Activated CD4-positive, alpha-beta memory T cell treated with anti-CD3 and anti-CD28 coated beads, Interleukin-2, amount 10 ng/mL, durations not matched to agents 7 days and 5 days (primary cell): ENCODE measurements at regions not wholly inside any gene's neighbourhood (a gene's known extent, or its start where the extent isn't known, plus 50 kb on each side); places are given as distances from the start of the nearest gene placed in this dataset.
"Not testable (repeated sequence)": the region's sequence is repeated elsewhere in the genome, so short reads cannot be mapped to it uniquely, and the experiment has no call there.

Experiments
- CTCF ChIA-PET: fragments of 350-600 bp; sonication (Branson Sonifier 250); formaldehyde crosslinking; loops from one replicate; lab custom pipeline; 2021; ENCODE audit warnings: antibody characterized with exemption, inconsistent platforms; lab: Charles Lee
- POLR2A ChIA-PET: fragments of 350-600 bp; sonication (Branson Sonifier 250); formaldehyde crosslinking; loops from one replicate; lab custom pipeline; 2021; ENCODE audit warnings: antibody characterized with exemption; lab: Charles Lee
- DNase-seq: peaks from one replicate; pipeline ENCODE4 v3.0.0-alpha.2; 2020
- H3K27ac Mint-ChIP-seq: one replicate; pipeline ENCODE4 v1.8.0; 2021; ENCODE audit warnings: mild to moderate bottlenecking, mixed read lengths
- H3K27me3 Mint-ChIP-seq: one replicate; pipeline ENCODE4 v1.8.0; 2021; ENCODE audit warnings: mixed read lengths
- H3K36me3 Mint-ChIP-seq: one replicate; pipeline ENCODE4 v1.8.0; 2021; ENCODE audit warnings: low read depth, mixed read lengths
- H3K4me1 Mint-ChIP-seq: one replicate; pipeline ENCODE4 v1.8.0; 2021; ENCODE audit warnings: mixed read lengths
- H3K4me3 Mint-ChIP-seq: one replicate; pipeline ENCODE4 v1.8.0; 2021; ENCODE audit warnings: mild to moderate bottlenecking, mixed read lengths
- H3K9me3 Mint-ChIP-seq: one replicate; pipeline ENCODE4 v1.8.0; 2021; ENCODE audit warnings: mixed read lengths

- CTCF ChIA-PET, result interaction anchor here (0.7 to 1.9 kb wide), 9 partner anchors 9 to 253 kb away, joined by 3 to 6 read pairs (median 3); no protein-coding TSS in a partner anchor
These were observed 114.7 kb downstream of the CRYBB2 start for GRCh38 chr22:25334162-25334490.

GRCh38 chr22:25334631-25335030 lies 115.2 kb downstream of the CRYBB2 start:
- not testable (repeated sequence) for H3K36me3 Mint-ChIP-seq, H3K27me3 Mint-ChIP-seq, H3K9me3 Mint-ChIP-seq, H3K4me3 Mint-ChIP-seq, H3K4me1 Mint-ChIP-seq, DNase-seq, H3K27ac Mint-ChIP-seq
- ChIA-PET POLR2A (interaction anchor here (0.7 kb wide), 1 partner anchor 1405 kb away, joined by 3 read pairs; no protein-coding TSS in a partner anchor), CTCF (interaction anchor here (0.7 to 1.9 kb wide), 4 partner anchors 10 to 223 kb away, joined by 3 to 6 read pairs (median 3); no protein-coding TSS in a partner anchor)

More at GRCh38 chr22:25334162-25334490, 114.7 kb downstream of the CRYBB2 start:
- H3K9me3 Mint-ChIP-seq, result no peaks in the 10 kb centered on the region
- no peaks in the 10 kb centered on the region for H3K36me3 Mint-ChIP-seq
- H3K27ac Mint-ChIP-seq, result no peak overlapping the region
- no peak overlapping the region for H3K4me3 Mint-ChIP-seq
- POLR2A ChIA-PET, result interaction anchor here (0.7 kb wide), 1 partner anchor 1404 kb away, joined by 3 read pairs; no protein-coding TSS in a partner anchor
- H3K27me3 Mint-ChIP-seq, result no peaks in the 10 kb centered on the region
- peak; percentile 74 for DNase-seq
- no peaks in the 10 kb centered on the region for H3K4me1 Mint-ChIP-seq

GRCh38 chr22:25335276-25335675 lies 115.8 kb downstream of the CRYBB2 start:
- DNase-seq, H3K27me3 Mint-ChIP-seq, H3K36me3 Mint-ChIP-seq, H3K27ac Mint-ChIP-seq, H3K9me3 Mint-ChIP-seq, POLR2A ChIA-PET, H3K4me1 Mint-ChIP-seq, CTCF ChIA-PET, H3K4me3 Mint-ChIP-seq: not testable (repeated sequence)

- H3K4me3 Mint-ChIP-seq, H3K36me3 Mint-ChIP-seq, POLR2A ChIA-PET, H3K27ac Mint-ChIP-seq, DNase-seq, H3K9me3 Mint-ChIP-seq, H3K27me3 Mint-ChIP-seq, H3K4me1 Mint-ChIP-seq, CTCF ChIA-PET: not testable (repeated sequence)
These were observed 121.1 kb downstream of the CRYBB2 start for GRCh38 chr22:25340536-25340935.

- DNase-seq, H3K36me3 Mint-ChIP-seq, H3K27me3 Mint-ChIP-seq, H3K4me1 Mint-ChIP-seq, H3K4me3 Mint-ChIP-seq, H3K27ac Mint-ChIP-seq, CTCF ChIA-PET, POLR2A ChIA-PET, H3K9me3 Mint-ChIP-seq: not testable (repeated sequence)
These were observed 124.9 kb downstream of the CRYBB2 start for GRCh38 chr22:25344366-25344765.

GRCh38 chr22:25346859-25347751 lies 127.7 kb downstream of the CRYBB2 start:
- no peak for DNase-seq
- H3K4me3 Mint-ChIP-seq, result no peak overlapping the region
- no peaks in the 10 kb centered on the region for H3K4me1 Mint-ChIP-seq
- POLR2A ChIA-PET, result interaction anchor here (1.0 kb wide), 1 partner anchor 986 kb away, joined by 3 read pairs; no protein-coding TSS in a partner anchor
- H3K27me3 Mint-ChIP-seq, result peaks cover under 1% of the 10 kb centered on the region
- peaks cover 1% of the 10 kb centered on the region for H3K9me3 Mint-ChIP-seq
- H3K36me3 Mint-ChIP-seq, result peaks cover 5% of the 10 kb centered on the region
- CTCF ChIA-PET, result no interaction called here
- H3K27ac Mint-ChIP-seq, result no peak overlapping the region

GRCh38 chr22:25347752-25348102 lies 128.3 kb downstream of the CRYBB2 start:
- CTCF ChIA-PET, result no interaction called here

GRCh38 chr22:25348391-25348790 lies 129.0 kb downstream of the CRYBB2 start:
- no peak overlapping the region for H3K4me3 Mint-ChIP-seq
- no peak overlapping the region for H3K27ac Mint-ChIP-seq
- H3K27me3 Mint-ChIP-seq, result no peaks in the 10 kb centered on the region
- H3K4me1 Mint-ChIP-seq, result no peaks in the 10 kb centered on the region
- POLR2A ChIA-PET, result no interaction called here
- H3K9me3 Mint-ChIP-seq, result no peaks in the 10 kb centered on the region
- no peak for DNase-seq
- H3K36me3 Mint-ChIP-seq, result peaks cover 7% of the 10 kb centered on the region
- CTCF ChIA-PET, result no interaction called here

More at GRCh38 chr22:25347752-25348102, 128.3 kb downstream of the CRYBB2 start:
- Mint-ChIP-seq H3K36me3 (peaks cover 6% of the 10 kb centered on the region), H3K27me3 (no peaks in the 10 kb centered on the region), H3K4me3 (no peak overlapping the region), H3K4me1 (no peaks in the 10 kb centered on the region), H3K9me3 (no peaks in the 10 kb centered on the region), H3K27ac (no peak overlapping the region)
- DNase-seq, result no peak
- POLR2A ChIA-PET, result no interaction called here

GRCh38 chr22:25348996-25349395 lies 129.6 kb downstream of the CRYBB2 start:
- H3K27ac Mint-ChIP-seq, POLR2A ChIA-PET, H3K9me3 Mint-ChIP-seq, DNase-seq, H3K27me3 Mint-ChIP-seq, H3K4me1 Mint-ChIP-seq, H3K4me3 Mint-ChIP-seq: not testable (repeated sequence)
- peaks cover 12% of the 10 kb centered on the region for H3K36me3 Mint-ChIP-seq
- CTCF ChIA-PET, result interaction anchor here (1.1 to 2.1 kb wide), 2 partner anchors 12 to 15 kb away, joined by 3 to 6 read pairs; no protein-coding TSS in a partner anchor

GRCh38 chr22:25350551-25350971 lies 131.1 kb downstream of the CRYBB2 start:
- DNase-seq, result no peak
- H3K4me3 Mint-ChIP-seq, result no peak overlapping the region
- POLR2A ChIA-PET, result no interaction called here
- no peaks in the 10 kb centered on the region for H3K9me3 Mint-ChIP-seq
- no peaks in the 10 kb centered on the region for H3K27me3 Mint-ChIP-seq
- peaks cover 15% of the 10 kb centered on the region for H3K36me3 Mint-ChIP-seq
- H3K27ac Mint-ChIP-seq, result no peak overlapping the region
- no peaks in the 10 kb centered on the region for H3K4me1 Mint-ChIP-seq
- CTCF ChIA-PET, result interaction anchor here (0.8 to 2.1 kb wide), 3 partner anchors 13 to 47 kb away, joined by 3 to 6 read pairs (median 4); no protein-coding TSS in a partner anchor

GRCh38 chr22:25351631-25352293 lies 132.3 kb downstream of the CRYBB2 start:
- no peak overlapping the region for H3K4me3 Mint-ChIP-seq
- DNase-seq, result no peak
- CTCF ChIA-PET, result interaction anchor here (1.1 kb wide), 1 partner anchor 52 kb away, joined by 3 read pairs; no protein-coding TSS in a partner anchor
- no peaks in the 10 kb centered on the region for H3K27me3 Mint-ChIP-seq
- peaks cover 15% of the 10 kb centered on the region for H3K36me3 Mint-ChIP-seq
- H3K4me1 Mint-ChIP-seq, result no peaks in the 10 kb centered on the region
- no peaks in the 10 kb centered on the region for H3K9me3 Mint-ChIP-seq
- POLR2A ChIA-PET, result no interaction called here
- H3K27ac Mint-ChIP-seq, result no peak overlapping the region

GRCh38 chr22:25352294-25352680 lies 132.8 kb downstream of the CRYBB2 start:
- H3K4me3 Mint-ChIP-seq, result no peak overlapping the region
- H3K27me3 Mint-ChIP-seq, result no peaks in the 10 kb centered on the region
- H3K27ac Mint-ChIP-seq, result no peak overlapping the region
- CTCF ChIA-PET, result no interaction called here
- no peaks in the 10 kb centered on the region for H3K9me3 Mint-ChIP-seq
- DNase-seq, result no peak
- POLR2A ChIA-PET, result no interaction called here
- peaks cover 15% of the 10 kb centered on the region for H3K36me3 Mint-ChIP-seq
- no peaks in the 10 kb centered on the region for H3K4me1 Mint-ChIP-seq
